ENCODE measurements at regions not wholly inside any gene's neighbourhood (a gene's known extent, or its start where the extent isn't known, plus 50 kb on each side); places are given as distances from the start of the nearest gene placed in this dataset.

DNA sequence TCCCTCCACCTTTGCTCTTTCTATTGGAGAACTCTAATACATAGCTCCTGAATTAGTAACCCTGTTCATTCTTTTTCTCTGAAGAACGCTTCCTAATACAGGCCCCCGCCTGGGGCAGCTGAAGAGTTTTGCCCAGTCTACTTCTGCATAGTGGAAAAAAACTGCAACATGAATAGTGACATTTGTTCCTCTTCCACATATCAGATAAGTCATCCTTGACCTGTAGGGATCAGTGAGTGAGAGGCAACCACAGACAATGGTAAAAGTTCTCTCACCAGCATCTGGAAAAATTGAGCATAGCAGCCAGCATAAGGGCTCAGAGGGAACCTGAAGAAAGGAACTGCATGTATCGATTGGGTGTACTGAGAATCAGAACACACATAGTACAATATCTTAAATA lies 262.0 kb downstream of the STK31 start:
- DNase-seq (ENCODE audit: low read depth in 2 of 3, low spot score in 2 of 3) = no peak

DNA sequence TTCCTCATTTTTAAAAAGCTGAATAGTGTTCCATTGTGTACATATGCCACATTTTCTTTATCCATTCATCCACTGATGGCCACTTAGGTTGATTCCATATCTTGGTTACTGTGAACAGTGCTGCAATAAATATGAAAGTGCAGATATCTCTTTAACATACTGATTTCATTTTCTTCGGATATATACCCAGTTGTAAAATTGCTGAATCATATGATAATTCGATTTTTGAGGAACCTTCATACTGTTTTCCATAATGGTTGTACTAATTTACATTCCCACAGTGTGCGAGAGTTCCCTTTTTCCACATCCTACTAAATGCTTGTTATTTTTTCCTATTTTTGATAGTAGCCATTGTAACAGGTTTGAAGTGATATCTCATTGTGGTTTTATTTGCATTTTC lies 263.2 kb downstream of the STK31 start:
- DNase-seq (ENCODE audit: low read depth in 2 of 3, low spot score in 2 of 3) = no peak

DNA sequence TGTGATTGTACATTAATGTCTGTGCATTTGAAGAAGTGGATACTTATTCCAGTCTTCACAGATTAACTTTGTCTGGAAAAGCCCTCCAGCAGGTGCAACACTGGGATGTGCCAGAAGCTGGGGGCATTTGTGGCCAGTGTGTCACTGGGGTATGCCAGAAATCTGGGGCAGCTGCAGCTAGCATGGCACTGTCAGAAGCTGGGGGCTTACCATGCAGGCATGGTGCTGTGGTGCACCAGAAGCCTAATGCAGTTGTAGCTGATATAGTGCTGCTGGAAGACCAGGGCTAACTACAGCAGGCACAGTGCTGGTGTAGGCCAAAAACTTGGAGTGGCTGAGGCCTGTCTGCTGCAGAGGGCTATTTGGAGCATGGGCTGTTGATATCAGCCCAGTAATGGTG lies 270.1 kb downstream of the STK31 start:
- DNase-seq (ENCODE audit: low read depth in 2 of 3, low spot score in 2 of 3) = no peak

DNA sequence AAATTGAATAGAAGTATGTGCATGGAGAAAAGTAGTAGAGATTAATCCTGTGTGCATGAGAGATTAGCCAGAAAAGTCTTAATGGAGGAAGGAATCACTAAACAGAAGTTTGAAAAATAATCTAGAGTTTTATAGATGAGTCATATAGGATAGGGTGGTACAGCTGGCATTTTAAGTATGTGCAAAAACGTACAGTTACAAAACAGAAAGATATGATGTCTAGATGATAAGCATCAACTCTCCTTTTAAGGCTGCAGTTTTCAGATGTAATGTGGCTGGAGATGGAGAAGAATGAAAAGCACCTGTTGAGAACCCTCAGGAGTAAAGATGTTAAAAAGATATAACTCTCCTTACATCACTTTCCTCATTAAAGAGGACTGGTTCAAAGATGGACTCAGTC lies 271.3 kb downstream of the STK31 start:
- no peak for DNase-seq (ENCODE audit: low read depth in 2 of 3, low spot score in 2 of 3)

DNA sequence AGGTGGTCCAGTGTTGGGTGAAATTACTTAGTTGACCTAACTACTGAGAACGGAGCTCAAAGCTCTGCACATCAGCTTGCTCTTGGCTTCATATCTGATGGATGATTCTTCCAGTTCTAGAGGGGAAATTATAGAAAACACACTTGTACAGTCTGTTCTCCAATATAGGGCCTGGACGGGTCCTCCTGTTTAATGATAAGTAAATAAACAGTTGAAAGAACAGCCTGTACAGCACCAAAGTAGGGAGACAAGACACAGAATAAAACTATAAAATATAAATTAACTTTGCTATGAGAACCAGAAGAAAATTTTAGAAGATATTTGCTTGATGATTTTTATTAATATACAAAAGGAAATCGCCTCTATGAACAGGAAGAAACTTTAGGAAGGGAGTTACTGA lies 271.7 kb downstream of the STK31 start:
- DNase-seq (ENCODE audit: low read depth in 2 of 3, low spot score in 2 of 3) = no peak

DNA sequence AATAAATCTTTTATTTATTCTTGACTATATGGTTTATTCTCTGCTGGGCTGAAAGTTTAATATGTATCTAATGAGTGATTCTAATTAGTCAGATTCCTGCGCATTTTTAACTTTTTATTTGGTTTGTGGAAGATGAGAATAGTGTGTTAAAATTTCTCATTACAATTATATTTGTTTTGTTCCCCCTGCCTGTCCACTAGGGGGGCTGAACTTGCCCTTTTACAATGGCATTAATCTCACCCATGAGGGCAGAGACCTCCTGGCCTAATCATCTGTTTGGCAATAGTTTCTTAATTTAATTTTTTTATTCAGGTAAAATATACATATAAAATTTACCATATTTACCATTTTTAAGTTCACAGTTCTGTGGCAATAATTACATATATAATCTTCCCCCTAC lies 278.5 kb upstream of the NPY start:
- DNase-seq (ENCODE audit: low read depth in 2 of 3, low spot score in 2 of 3) = no peak

DNA sequence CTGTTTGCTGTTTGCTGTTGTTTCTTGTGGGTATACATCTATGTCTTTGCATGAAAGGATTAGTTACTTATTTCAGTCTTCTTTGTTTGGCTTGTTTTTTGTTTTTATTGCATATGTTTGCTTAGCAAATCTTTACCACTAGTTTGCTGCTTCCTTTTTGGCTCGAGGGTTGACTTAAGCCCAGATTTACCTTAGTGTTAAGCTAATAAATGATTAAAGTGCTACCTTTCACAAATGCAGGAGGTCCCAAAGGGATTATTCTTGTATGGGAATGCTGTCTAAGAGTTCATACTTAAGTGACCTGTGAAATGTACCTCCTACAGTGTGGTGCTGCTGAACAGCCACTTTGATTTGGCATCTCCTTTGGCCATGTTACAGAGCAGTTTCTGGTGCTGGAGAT lies 273.5 kb upstream of the NPY start:
- DNase-seq (ENCODE audit: low read depth in 2 of 3, low spot score in 2 of 3) = no peak

DNA sequence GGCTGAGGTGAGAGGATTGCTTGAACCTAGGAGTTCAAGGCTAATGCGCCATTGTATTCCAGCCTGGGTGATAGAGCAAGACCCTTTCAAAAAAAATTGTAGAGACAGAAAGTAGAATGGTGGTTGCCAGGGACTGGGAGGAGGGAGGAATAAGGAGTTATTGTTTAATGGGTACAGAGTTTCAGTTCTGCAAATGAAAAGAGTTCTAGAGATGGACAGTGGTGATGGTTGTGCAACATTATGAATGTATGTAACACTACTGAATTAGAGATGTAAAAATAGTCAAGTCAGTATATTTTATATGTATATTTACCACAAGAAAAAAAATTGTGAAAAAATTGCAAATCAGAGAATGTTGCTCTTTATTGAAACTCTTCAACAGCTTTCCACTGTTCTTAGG lies 266.5 kb upstream of the NPY start:
- DNase-seq (ENCODE audit: low read depth in 2 of 3, low spot score in 2 of 3) = no peak

DNA sequence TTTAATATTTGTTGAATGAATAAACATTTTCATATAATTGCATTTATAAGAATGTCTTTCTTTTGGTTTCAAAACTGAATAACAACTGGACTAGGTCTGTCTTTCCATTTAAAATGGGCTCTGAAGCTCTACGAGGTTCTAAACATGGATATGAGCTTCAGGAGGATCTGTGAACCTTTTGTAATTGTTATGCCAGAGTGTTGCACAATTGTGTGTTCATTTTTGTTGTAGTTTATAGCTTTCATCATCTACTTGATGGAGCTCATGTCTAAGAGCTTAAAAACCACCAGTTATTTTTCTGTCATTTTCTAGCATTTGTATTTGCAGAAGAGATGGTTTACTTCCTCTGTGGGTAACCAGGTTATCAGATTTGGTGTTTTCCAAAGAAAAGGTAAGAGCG lies 265.7 kb upstream of the NPY start:
- DNase-seq (ENCODE audit: low read depth in 2 of 3, low spot score in 2 of 3) = no peak

DNA sequence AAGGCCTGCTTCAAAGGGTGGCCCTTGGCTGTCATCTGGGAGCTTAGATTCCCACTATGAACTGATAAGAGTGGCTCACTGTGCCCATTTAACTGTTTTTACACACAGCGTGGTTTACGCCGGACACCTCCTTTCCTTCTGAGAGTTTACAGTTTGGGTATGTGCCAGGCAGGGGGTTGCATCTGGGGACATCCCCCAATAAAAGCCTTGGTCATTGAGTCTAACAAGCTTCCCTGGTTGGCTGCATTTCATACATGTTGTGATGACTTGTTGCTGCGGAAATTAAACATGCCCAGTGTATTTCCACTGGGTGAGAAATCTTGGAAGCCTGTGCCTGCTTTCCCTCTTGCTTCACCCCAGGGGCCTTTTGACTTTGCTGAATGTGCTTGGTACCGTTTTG lies 264.1 kb upstream of the NPY start:
- no peak for DNase-seq (ENCODE audit: low read depth in 2 of 3, low spot score in 2 of 3)

DNA sequence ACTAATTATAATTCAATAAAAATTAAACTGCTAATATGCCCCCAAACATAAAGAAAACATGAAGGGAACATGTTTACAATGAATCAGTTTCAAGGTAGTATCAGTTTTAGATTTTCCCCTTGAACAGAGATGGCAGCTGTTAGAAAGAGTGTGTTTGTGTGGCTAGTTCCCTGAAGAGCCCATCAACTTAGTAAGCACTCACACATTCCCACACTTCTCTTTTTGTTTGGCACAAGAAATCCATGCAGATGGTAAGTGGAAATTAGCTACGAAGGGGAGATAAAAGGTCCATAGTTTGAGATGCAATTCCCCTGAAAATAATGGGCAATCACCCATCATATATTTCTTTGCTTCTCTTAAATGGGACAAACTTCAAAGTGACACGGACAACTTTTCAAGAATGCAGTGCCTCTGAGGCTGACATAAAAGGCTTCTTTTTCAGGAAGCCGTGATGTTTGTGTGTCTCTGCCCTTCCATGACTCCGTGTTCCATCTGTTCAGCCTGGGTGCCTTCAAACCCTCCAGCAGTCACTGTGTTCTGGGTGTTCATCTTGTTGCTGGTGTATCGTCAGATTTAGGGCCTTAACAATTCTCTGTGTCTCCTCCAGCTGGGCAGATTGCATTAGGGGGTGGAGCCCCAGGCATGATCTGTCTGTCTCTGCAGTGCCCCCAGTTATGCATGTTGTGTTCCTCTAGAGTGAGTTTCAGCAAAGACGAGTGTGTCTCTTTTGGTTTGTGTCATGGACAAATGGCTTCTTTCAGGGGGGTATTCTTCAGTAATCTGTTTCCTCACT lies 259.5 kb upstream of the NPY start:
- DNase-seq (ENCODE audit: low read depth in 2 of 3, low spot score in 2 of 3) = no peak

DNA sequence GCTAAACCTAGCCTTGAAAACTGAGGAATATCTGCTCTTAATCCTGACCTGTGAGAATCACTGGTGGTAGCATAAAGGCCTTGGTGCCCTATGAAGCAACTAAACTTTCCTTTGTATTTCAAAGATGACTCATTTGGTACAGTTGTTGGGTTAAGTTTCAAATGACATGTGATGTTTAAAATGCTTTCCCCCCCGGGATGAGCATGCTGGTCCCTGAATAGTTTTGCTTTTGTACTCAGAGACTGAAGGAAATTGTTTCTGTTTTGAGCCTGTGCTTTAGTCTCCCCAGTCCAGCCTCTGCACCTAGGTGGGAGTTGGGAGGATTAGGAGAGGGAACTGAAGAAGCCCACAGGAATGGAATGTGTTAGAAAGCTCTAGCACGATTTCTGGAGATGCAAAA lies 258.9 kb upstream of the NPY start:
- no peak for DNase-seq (ENCODE audit: low read depth in 2 of 3, low spot score in 2 of 3)

DNA sequence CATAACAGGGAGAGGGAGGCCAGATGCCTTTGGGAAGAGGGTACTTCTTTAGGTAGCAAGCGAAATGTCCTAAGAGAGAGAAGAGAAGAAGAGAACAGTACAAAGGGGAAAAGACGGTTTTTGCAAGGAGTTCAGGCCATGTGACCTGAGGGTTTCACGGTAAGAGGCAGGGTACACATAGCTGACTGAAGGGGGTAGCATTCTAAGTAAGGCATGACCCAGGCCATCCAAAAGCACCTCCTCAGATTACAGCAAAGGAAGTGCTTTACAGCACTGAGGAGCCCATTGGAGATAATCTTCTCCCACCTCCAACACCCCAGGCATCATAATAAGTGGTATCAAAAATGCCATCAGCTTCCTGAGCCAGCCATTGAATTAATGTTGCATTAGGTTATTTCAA lies 258.2 kb upstream of the NPY start:
- no peak for DNase-seq (ENCODE audit: low read depth in 2 of 3, low spot score in 2 of 3)

DNA sequence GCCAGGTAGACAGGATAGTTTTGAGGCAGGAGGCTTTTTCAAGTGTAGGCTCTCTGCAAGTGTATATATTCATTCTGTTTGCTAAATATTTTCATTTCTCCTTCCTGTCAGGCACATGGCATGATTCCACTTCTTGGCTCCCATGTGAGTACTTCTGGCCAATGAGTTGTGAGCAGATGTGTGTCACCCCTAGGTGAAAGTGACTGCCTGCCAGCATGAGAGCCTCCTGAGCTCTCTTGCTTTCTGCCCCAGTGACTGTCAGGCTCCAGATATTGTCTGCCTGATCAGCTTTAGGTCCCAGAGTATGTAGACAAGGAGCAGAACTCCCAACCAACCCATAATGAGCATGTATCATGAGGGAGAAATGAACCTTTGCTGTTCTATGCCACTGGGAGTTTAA lies 257.6 kb upstream of the NPY start:
- DNase-seq (ENCODE audit: low read depth in 2 of 3, low spot score in 2 of 3) = no peak

DNA sequence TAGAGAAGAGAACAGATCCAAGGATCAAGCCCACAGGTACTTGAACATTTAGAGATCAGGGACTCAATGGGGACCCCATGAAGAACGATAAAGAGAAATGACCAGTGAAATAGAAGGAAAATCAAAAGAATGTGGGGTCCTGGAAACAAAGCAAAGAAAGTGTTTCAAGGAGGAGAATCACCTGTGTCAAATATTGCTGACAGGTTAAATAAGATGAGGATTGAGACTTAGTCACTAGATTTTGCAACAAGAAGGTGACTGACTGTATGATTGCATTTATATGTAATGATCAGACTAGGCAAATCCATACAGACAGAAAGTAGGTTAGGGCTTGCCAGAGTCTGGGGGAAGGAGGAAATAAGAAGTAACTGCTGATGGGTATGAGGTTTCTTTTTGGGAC lies 254.9 kb upstream of the NPY start:
- DNase-seq (ENCODE audit: low read depth in 2 of 3, low spot score in 2 of 3) = no peak

DNA sequence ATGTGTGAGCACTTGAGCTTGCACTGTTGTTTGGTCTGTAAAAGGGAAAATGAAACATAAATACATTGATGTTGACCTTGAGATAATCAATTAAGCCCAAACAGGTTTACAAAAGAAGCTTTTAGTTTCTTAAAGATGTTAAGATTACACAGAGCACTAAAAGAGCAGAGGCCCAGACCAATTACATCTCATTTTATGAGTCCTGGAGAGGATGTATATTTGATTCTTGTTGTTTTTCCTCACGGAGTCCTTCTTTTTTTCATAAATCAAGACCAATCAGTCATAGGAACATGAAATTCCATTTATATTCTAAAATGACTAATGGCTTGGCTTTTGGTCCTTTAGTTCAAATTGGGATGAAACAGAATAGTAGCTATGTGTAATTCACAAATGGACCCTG lies 249.7 kb upstream of the NPY start:
- DNase-seq (ENCODE audit: low read depth in 2 of 3, low spot score in 2 of 3) = no peak

DNA sequence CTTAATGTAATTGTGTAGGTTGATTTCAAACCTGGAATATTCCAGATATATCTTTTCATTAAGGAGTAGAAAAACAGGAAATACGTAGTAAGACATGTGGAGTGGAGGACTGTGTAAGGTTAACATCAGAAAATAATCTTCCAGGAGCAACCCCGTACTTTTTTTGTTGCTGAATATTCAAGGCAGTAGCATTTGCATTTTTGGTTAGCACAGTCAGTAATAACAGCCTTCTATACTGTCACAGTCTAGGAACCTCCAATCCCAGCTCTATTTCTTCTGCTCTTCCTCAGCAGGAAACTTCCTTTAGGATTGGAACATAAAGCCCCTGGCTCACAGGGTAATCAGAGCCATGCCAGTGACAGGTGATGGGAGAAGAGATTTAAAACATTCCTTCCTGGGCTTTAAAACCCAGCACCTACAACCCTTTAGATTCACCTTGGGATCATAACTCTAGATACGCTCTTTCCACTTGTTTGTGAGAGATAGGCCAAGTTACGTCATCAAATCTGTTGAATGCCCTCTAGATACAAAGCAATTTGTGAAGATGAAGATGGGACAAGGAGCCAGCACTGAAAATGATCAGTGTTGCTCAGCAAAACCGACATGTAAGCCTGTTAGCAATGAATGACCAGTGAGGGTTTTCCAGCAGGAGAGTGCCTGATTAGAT lies 248.5 kb upstream of the NPY start:
- no peak for DNase-seq (ENCODE audit: low read depth in 2 of 3, low spot score in 2 of 3)

DNA sequence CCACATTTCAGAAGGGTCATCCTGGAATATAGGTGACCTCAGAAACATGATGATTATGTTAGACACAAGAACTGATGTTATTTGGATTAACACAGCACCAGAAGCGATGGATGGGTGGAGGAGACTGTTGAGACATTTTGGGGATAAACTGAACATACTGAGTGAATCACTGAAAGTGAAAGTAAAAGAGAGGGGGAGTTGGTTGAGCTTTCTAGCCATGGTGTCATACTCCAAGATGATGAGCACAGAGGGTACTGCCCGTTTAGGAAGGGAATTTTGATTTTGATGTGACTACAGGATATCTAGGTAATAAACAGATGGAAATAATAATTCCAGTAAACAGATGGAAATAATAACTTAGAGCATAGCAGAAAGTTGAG lies 248.0 kb upstream of the NPY start:
- no peak for DNase-seq (ENCODE audit: low read depth in 2 of 3, low spot score in 2 of 3)

DNA sequence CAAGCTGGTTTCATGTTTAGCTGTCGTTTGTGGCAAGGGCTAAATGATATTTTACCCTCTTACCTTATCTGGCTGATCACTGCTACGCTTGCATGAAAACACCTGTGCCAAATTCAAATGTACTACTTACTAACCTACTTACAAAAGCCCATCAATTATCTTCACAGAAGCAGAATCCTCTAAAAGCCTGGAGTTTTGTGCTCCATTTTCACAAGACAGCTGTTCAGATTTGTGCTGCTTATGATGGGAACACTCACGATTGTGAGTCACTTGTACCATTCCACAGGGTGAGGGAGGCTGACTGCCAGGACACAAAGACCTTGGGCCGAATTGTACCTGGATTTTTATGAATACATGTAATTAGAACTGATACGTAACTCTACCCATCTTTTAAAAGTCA lies 245.0 kb upstream of the NPY start:
- no peak for DNase-seq (ENCODE audit: low read depth in 2 of 3, low spot score in 2 of 3)

DNA sequence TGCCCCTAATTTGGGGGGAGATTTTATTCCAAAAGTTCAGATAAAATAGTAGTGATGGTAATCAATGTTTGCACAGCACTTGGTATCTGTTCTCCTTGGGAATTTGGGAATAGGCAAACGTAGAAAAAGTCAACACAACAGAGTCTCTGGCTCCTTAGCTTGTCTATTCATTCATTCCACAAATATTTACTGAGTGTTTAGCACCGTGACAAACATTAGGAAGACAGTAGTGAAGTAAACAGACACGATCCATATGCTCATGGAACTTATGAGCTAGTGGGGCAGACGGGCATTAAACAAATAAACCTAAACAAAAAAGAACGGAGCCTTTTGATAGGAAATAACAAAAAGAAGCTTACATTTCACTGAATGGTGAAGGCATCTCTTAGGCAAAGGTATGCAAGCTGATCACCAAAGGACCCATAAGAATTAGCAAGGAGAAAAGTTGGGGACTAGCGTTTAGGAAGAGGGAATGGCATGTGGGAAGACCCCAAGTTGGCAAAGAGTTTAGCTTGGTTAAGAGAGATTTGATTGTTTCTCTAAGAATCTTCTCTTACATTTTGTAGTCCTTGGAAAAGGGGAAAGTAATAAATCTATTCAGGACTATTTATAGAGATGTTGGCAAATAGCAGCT lies 243.9 kb upstream of the NPY start:
- DNase-seq (ENCODE audit: low read depth in 2 of 3, low spot score in 2 of 3) = no peak

DNA sequence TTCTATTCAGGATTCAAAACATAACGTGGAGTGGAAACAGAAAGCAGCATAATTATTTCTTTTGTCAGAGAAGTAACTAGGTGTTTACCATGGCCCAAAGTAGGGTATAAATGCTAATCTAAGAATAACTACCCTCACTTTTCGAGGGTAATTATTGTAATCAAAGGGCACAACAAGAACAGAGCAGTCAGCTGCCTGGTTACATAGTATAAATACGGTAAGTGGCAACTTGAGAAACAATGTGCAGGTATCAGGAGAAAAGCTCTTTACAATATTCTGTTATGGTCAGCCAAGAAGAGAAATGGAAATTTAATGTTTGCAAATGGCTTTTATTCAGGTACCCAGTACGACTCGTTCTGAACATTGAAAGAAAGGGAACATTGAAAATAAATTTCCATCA lies 242.0 kb upstream of the NPY start:
- DNase-seq (ENCODE audit: low read depth in 2 of 3, low spot score in 2 of 3) = no peak

DNA sequence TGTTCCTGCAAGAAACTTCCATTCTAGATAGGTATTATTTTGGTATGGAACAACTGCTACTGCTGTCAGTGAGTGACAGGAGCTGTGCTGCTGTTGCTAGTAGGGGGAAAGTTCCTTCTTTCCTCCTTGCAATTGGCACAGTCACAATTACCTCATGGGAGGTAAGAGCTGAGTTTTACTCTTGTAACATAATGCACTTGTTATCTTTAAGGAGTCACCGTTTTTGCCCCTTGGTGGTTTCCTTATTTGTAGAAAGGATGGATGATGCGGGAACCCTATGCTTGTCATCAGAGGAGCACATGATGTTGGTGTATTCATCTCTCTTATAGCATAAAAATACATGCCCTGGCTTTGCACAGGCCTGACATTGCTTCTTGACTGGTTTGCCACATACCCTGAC lies 234.7 kb upstream of the NPY start:
- DNase-seq (ENCODE audit: low read depth in 2 of 3, low spot score in 2 of 3) = no peak
